ENCODE measurements at regions not wholly inside any gene's neighbourhood (a gene's known extent, or its start where the extent isn't known, plus 50 kb on each side); places are given as distances from the start of the nearest gene placed in this dataset.

DNA sequence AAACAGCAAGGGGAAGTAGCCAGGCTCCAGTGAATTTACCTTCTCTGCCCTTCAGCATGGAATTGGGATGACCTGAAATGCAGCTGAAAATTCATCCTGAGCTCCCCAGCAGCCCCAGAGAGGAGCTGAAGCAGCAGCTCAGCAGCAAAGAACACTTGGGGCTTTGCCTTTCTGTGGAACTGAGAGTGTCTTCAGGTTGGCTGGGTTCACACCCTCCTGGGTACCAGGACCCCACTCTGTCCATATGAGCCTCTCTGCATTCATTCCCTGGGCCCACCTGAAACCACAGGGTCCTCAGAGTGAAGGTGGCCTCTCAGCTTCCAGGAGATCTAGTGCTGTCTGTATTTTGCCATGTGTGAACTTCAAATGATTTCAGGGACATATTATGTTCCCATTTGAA is 429.2 kb downstream of the MN1 start:
- no peaks in the 10 kb centered on the region for H4K20me1 ChIP-seq (ENCODE audit: insufficient read depth, low read length)
- H3K9me2 ChIP-seq (ENCODE audit: low read depth, low read length) = no peaks in the 10 kb centered on the region
- H3K79me2 ChIP-seq (ENCODE audit: insufficient read depth, low read length) = no peaks in the 10 kb centered on the region
- no peak overlapping the region for H3K4me2 ChIP-seq (ENCODE audit: low read length)
- H3K4me1 ChIP-seq (ENCODE audit: insufficient read depth, low read length, severe bottlenecking) = no peaks in the 10 kb centered on the region
- no peak overlapping the region for H3K27ac ChIP-seq (ENCODE audit: low read depth, low read length, poor library complexity, severe bottlenecking)
- no peaks in the 10 kb centered on the region for H3K36me3 ChIP-seq (ENCODE audit: insufficient read depth, low read length)
- H3K4me3 ChIP-seq (ENCODE audit: low read depth, low read length, poor library complexity, severe bottlenecking) = no peak overlapping the region
- H3F3A ChIP-seq (ENCODE audit: insufficient read depth, low read length) = no peaks in the 10 kb centered on the region
- no peaks in the 10 kb centered on the region for H3K27me3 ChIP-seq (ENCODE audit: insufficient read depth, low read length)
- H3K9ac ChIP-seq (ENCODE audit: low read length) = no peak overlapping the region
- H3K9me3 ChIP-seq (ENCODE audit: low read length) = no peaks in the 10 kb centered on the region
- H2AFZ ChIP-seq (ENCODE audit: low read length) = no peak overlapping the region
- no peak for TF ChIP-seq EZH2 (IDR thresholded peaks at IDR 0.05; ENCODE audit: borderline replicate concordance, low read length)
- TF ChIP-seq, protein P1, sequence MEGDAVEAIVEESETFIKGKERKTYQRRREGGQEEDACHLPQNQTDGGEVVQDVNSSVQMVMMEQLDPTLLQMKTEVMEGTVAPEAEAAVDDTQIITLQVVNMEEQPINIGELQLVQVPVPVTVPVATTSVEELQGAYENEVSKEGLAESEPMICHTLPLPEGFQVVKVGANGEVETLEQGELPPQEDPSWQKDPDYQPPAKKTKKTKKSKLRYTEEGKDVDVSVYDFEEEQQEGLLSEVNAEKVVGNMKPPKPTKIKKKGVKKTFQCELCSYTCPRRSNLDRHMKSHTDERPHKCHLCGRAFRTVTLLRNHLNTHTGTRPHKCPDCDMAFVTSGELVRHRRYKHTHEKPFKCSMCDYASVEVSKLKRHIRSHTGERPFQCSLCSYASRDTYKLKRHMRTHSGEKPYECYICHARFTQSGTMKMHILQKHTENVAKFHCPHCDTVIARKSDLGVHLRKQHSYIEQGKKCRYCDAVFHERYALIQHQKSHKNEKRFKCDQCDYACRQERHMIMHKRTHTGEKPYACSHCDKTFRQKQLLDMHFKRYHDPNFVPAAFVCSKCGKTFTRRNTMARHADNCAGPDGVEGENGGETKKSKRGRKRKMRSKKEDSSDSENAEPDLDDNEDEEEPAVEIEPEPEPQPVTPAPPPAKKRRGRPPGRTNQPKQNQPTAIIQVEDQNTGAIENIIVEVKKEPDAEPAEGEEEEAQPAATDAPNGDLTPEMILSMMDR (IDR thresholded peaks at IDR 0.05; ENCODE audit: low read length) = no peak

DNA sequence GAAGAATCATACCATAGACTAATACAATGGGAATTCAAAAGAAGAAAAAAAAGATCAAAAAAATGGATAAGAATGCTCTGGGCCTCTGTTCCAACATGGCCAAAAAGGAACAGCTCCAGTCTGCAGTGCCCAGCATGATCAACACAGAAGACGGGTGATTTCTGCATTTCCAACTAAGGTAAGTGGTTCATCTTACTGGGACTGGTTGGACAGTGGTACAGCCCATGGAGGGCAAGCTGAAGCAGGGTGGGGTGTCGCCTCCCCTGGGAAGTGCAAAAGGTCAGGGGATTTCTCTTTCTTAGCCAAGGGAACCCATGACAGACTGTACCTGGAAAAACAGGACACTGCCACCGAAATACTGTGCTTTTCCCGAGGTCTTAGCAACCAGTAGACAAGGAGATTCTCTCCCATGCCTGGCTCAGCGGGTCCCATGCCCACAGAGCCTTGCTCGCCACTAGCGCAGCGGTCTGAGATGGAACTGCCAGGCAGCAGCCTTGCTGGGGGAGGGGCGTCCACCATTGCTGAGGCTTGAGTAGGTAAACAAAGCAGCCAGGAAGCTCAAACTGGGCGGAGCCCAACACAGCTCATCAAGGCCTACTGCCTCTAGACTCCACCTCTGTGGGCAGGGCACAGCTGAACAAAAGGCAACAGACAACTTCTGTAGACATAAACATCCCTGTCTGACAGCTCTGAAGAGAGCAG is 428.4 kb downstream of the MN1 start:
- H3K4me2 ChIP-seq (ENCODE audit: low read length) = no peak overlapping the region

DNA sequence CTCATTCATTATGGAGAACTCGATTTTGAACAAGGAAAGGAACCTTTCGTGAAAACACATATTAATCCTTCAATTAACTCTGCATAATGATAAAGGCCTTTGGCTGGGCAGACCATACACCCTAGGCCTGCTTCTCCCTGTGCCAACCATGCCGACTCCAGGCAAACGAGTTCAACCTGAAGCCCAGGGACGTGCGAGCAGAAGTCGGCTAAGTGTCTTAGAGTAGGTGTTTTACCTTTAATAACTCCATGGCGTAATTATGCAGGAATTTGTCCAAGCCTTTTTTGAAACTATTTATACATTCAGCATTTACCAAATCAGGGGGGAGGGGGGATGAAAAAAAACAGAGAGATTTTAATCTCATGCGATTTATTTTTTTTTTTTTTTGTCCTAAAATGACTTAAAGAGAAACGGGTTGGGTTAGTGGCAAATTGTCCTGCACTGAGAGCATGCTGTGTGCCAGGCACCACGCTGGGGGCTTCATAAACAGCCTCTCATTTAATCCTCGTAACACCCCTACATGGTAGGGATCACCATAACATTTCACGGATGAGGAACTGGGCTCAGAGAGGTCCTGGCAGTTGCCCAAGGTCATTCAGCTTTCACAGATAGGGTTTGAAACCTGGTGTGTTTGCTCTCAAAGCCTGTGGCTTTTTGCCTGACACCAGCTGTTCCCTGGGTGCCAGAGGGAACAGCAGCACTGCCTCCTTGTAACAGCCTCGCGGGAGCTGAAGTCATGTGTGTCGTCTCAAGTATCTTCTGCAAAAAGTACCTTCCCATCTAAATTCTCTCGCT is 423.9 kb downstream of the MN1 start:
- Histone ChIP-seq H3K9ac (ENCODE audit: low read length) (no peak overlapping the region), H3K9me2 (ENCODE audit: low read depth, low read length) (no peaks in the 10 kb centered on the region), H4K20me1 (ENCODE audit: insufficient read depth, low read length) (no peaks in the 10 kb centered on the region), H3K27me3 (ENCODE audit: insufficient read depth, low read length) (no peaks in the 10 kb centered on the region), H3K27ac (ENCODE audit: low read depth, low read length, poor library complexity, severe bottlenecking) (no peak overlapping the region), H3K36me3 (ENCODE audit: insufficient read depth, low read length) (no peaks in the 10 kb centered on the region), H3F3A (ENCODE audit: insufficient read depth, low read length) (no peaks in the 10 kb centered on the region), H3K4me2 (ENCODE audit: low read length) (no peak overlapping the region), H3K79me2 (ENCODE audit: insufficient read depth, low read length) (no peaks in the 10 kb centered on the region), H3K4me3 (ENCODE audit: low read depth, low read length, poor library complexity, severe bottlenecking) (no peak overlapping the region), H3K9me3 (ENCODE audit: low read length) (no peaks in the 10 kb centered on the region), H2AFZ (ENCODE audit: low read length) (no peak overlapping the region), H3K4me1 (ENCODE audit: insufficient read depth, low read length, severe bottlenecking) (no peaks in the 10 kb centered on the region)
- TF ChIP-seq, protein P1 (IDR thresholded peaks at IDR 0.05; ENCODE audit: low read length) = no peak
- no peak for TF ChIP-seq EZH2 (IDR thresholded peaks at IDR 0.05; ENCODE audit: borderline replicate concordance, low read length)

More for the DNA sequence above, 428.4 kb downstream of the MN1 start:
- Histone ChIP-seq H3K9me2 (ENCODE audit: low read depth, low read length) (no peaks in the 10 kb centered on the region), H3K27ac (ENCODE audit: low read depth, low read length, poor library complexity, severe bottlenecking) (no peak overlapping the region), H3K9ac (ENCODE audit: low read length) (no peak overlapping the region), H3K4me1 (ENCODE audit: insufficient read depth, low read length, severe bottlenecking) (no peaks in the 10 kb centered on the region), H3K79me2 (ENCODE audit: insufficient read depth, low read length) (no peaks in the 10 kb centered on the region), H3F3A (ENCODE audit: insufficient read depth, low read length) (no peaks in the 10 kb centered on the region), H2AFZ (ENCODE audit: low read length) (no peak overlapping the region), H3K9me3 (ENCODE audit: low read length) (no peaks in the 10 kb centered on the region), H3K27me3 (ENCODE audit: insufficient read depth, low read length) (no peaks in the 10 kb centered on the region), H4K20me1 (ENCODE audit: insufficient read depth, low read length) (no peaks in the 10 kb centered on the region), H3K36me3 (ENCODE audit: insufficient read depth, low read length) (no peaks in the 10 kb centered on the region), H3K4me3 (ENCODE audit: low read depth, low read length, poor library complexity, severe bottlenecking) (no peak overlapping the region)
- no peak for TF ChIP-seq EZH2 (IDR thresholded peaks at IDR 0.05; ENCODE audit: borderline replicate concordance, low read length)
- TF ChIP-seq, protein P1 (IDR thresholded peaks at IDR 0.05; ENCODE audit: low read length) = no peak

All from OCI-LY1 (cell line).